DND-41 (cell line): ENCODE measurements at regions not wholly inside any gene's neighbourhood (a gene's known extent, or its start where the extent isn't known, plus 50 kb on each side); places are given as distances from the start of the nearest gene placed in this dataset.
"Not testable (repeated sequence)": the region's sequence is repeated elsewhere in the genome, so short reads cannot be mapped to it uniquely, and the experiment has no call there.

ENCODE experiments used
- CTCF ChIP-seq: IDR thresholded peaks from 2 replicates; pipeline ENCODE4 v1.5.1; 2012; ENCODE audit warnings: borderline replicate concordance, low read length, moderate library complexity, mild to moderate bottlenecking; ENCODE audit not compliant: poor library complexity, severe bottlenecking; ENCODE audit errors: extremely low read depth
- EZH2 ChIP-seq: IDR thresholded peaks from 3 replicates; pipeline ENCODE4 v1.6.1; 2012; ENCODE audit warnings: borderline replicate concordance, low read depth, mild to moderate bottlenecking, moderate library complexity, low read length, inconsistent platforms; ENCODE audit not compliant: severe bottlenecking

DNA sequence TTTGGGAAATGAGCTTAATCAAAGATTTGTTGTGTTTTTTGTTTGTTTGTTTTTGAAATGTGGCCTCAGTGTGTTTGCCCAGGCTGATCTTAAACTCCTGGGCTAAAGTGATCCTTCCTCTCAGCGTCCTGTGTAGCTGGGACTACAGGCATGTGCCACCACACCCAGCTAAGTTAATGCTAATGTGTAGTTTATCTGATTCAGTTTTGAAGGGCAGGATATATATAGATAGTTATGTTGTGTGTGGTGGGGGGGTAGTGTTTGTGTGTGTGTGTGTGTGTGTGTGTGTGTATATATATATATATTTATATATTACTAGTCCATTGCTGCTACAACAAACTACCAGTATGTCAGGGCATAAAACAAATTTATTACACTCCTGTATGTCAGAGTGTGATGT lies 108.1 kb upstream of the PTPN20 start:
- TF ChIP-seq CTCF, EZH2: not testable (repeated sequence)
